ENCODE measurements at regions not wholly inside any gene's neighbourhood (a gene's known extent, or its start where the extent isn't known, plus 50 kb on each side); places are given as distances from the start of the nearest gene placed in this dataset.

GRCh38 chr2:41920181-41920580, 127.6 kb upstream of the PKDCC start:
- H3K36me3 Mint-ChIP-seq (ENCODE audit: low read depth), result no peaks in the 10 kb centered on the region
- H3K27ac Mint-ChIP-seq, result no peak overlapping the region
- DNase-seq, result no peak
- TF ChIP-seq, protein P1, sequence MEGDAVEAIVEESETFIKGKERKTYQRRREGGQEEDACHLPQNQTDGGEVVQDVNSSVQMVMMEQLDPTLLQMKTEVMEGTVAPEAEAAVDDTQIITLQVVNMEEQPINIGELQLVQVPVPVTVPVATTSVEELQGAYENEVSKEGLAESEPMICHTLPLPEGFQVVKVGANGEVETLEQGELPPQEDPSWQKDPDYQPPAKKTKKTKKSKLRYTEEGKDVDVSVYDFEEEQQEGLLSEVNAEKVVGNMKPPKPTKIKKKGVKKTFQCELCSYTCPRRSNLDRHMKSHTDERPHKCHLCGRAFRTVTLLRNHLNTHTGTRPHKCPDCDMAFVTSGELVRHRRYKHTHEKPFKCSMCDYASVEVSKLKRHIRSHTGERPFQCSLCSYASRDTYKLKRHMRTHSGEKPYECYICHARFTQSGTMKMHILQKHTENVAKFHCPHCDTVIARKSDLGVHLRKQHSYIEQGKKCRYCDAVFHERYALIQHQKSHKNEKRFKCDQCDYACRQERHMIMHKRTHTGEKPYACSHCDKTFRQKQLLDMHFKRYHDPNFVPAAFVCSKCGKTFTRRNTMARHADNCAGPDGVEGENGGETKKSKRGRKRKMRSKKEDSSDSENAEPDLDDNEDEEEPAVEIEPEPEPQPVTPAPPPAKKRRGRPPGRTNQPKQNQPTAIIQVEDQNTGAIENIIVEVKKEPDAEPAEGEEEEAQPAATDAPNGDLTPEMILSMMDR (IDR thresholded peaks at IDR 0.05), result no peak
- no peaks in the 10 kb centered on the region for H3K9me3 Mint-ChIP-seq
- no peaks in the 10 kb centered on the region for H3K4me1 Mint-ChIP-seq (ENCODE audit: low read depth)
- peaks cover 20% of the 10 kb centered on the region for H3K27me3 Mint-ChIP-seq (ENCODE audit: insufficient read depth)
- H3K4me3 Mint-ChIP-seq, result no peak overlapping the region

DNA sequence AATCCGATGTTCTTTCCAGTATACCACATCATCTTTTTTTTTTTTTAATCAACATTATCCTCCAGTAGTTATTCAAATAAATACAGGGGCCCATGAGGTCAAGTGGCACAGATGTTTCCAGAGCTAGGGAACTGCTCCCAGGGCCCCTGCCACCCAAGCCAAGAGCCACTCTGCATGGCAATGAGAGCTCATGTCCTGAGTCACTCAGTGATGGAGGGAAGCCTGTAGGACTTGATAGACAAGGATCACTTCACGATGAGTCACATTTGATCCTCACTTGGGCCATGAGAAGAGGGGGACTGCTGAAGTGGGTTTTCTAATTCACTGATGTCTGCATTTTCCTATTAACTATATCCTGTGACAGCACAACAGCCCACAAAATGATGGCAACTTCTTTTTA, 127.0 kb upstream of the PKDCC start:
- TF ChIP-seq, protein P1 (IDR thresholded peaks at IDR 0.05), result no peak
- no peak for DNase-seq
- no peaks in the 10 kb centered on the region for H3K9me3 Mint-ChIP-seq
- no peaks in the 10 kb centered on the region for H3K4me1 Mint-ChIP-seq (ENCODE audit: low read depth)
- peaks cover 17% of the 10 kb centered on the region for H3K27me3 Mint-ChIP-seq (ENCODE audit: insufficient read depth)
- H3K36me3 Mint-ChIP-seq (ENCODE audit: low read depth), result no peaks in the 10 kb centered on the region
- no peak overlapping the region for H3K4me3 Mint-ChIP-seq
- no peak overlapping the region for H3K27ac Mint-ChIP-seq

DNA sequence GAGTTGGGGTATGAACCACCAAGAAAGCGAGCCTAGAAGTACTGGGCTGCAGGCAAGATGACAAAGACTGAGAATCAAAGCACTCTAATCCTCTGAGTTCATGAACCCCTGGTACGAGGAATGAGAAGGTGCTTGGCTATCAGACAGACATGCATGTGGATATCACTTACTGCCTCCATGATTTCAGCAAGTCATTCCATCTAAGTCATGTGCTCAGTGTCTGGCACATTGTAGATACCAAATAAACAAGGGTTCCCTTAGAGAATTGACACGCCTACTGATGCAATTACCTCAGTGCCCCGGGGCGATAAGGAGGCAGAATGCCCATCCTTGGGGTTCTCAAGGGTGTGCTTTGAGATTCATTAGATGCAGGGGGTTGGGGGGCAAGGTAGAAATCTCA, 125.6 kb upstream of the PKDCC start:
- H3K4me3 Mint-ChIP-seq, result no peak overlapping the region
- TF ChIP-seq, protein P1 (IDR thresholded peaks at IDR 0.05), result no peak
- no peaks in the 10 kb centered on the region for H3K4me1 Mint-ChIP-seq (ENCODE audit: low read depth)
- peak; percentile 20 for DNase-seq
- no peaks in the 10 kb centered on the region for H3K9me3 Mint-ChIP-seq
- peaks cover 13% of the 10 kb centered on the region for H3K27me3 Mint-ChIP-seq (ENCODE audit: insufficient read depth)
- no peak overlapping the region for H3K27ac Mint-ChIP-seq
- no peaks in the 10 kb centered on the region for H3K36me3 Mint-ChIP-seq (ENCODE audit: low read depth)

DNA sequence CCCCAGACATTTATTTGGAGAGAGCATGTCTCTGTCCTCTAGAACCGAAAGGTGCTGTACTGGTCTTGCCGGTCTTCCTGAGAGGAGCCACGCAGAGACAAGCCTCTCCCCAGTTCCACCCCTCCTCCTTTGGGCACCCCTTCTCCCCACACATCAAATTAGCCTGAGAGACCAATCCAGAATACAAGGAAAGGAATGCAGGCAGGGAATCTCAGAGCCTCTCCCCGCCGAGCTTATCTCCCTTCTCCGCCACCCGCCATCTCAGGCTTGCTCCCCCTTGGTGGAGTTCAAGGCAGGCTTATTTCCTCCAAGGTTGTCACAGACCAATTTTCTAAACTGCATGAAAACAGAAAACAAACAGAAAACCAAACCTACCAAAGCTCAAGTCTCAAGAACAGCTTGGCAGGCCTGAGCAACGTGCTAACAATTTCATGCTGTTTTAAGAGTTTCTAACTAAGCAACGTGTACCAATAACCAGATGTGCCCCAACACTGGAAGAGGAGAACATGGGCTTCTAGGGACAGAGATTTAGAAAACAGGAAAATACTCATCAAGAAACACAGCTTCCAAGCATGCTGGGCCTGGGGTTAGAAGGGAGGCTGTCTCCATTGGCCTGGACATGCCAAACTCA, 124.5 kb upstream of the PKDCC start:
- Mint-ChIP-seq H3K27me3 (ENCODE audit: insufficient read depth) (peaks cover 12% of the 10 kb centered on the region), H3K9me3 (no peaks in the 10 kb centered on the region), H3K27ac (no peak overlapping the region), H3K36me3 (ENCODE audit: low read depth) (no peaks in the 10 kb centered on the region), H3K4me3 (no peak overlapping the region), H3K4me1 (ENCODE audit: low read depth) (peaks cover 5% of the 10 kb centered on the region)
- TF ChIP-seq, protein P1 (IDR thresholded peaks at IDR 0.05), result no peak
- DNase-seq, result no peak

DNA sequence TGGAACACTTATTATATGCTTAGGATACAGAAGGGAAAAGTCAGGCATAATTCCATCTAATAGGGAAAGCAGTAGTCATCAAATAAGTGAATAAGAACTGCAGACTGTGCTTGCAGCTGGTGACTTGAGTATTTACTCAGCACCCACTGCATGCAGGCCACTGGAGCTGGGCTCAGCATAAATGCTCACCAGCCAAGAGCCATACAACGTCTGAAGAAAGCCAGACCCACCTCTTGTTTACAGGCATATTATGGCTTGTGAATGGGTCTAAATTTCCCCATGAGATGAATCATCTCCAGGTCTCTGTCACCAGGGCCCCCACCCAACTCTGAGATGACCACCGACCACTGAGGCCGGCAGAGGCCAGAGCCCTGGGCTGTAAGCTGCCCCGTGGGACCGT, 123.8 kb upstream of the PKDCC start:
- Mint-ChIP-seq H3K9me3 (no peaks in the 10 kb centered on the region), H3K4me1 (ENCODE audit: low read depth) (peaks cover 11% of the 10 kb centered on the region), H3K4me3 (no peak overlapping the region), H3K36me3 (ENCODE audit: low read depth) (no peaks in the 10 kb centered on the region), H3K27ac (no peak overlapping the region), H3K27me3 (ENCODE audit: insufficient read depth) (peaks cover 11% of the 10 kb centered on the region)
- DNase-seq, result no peak
- TF ChIP-seq, protein P1 (IDR thresholded peaks at IDR 0.05), result no peak

Measured in HFFc6 (cell line).